ENCODE measurements at regions not wholly inside any gene's neighbourhood (a gene's known extent, or its start where the extent isn't known, plus 50 kb on each side); places are given as distances from the start of the nearest gene placed in this dataset.
"Not testable (repeated sequence)": the region's sequence is repeated elsewhere in the genome, so short reads cannot be mapped to it uniquely, and the experiment has no call there.

DNA sequence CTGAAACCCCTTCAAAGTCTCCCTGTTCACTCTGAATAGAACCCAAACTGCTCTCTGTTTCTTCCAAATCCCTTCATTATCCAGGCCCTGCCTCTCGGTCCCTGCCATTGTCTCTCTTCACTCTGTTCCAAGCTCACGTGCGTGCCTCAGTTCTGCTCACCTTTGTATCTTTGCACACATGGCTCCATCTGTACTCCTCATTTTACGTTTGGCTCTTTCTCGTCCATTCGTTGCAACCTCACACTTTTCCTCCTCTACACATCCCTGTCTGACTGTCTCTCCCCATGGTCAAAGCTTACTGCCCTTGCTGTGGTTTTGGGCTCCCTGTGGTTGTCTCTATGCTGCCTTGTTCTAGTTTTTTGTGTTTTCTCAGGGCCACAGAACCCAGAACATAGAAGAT is 1054.5 kb downstream of the BCL11B start:
- no peak for DNase-seq
- Histone ChIP-seq H3K4me1 (ENCODE audit: control insufficient read depth, insufficient read depth, low read length) (no peaks in the 10 kb centered on the region), H3K9me3 (ENCODE audit: control insufficient read depth, low read depth, low read length) (no peaks in the 10 kb centered on the region), H3K27ac (ENCODE audit: low read length) (no peak overlapping the region), H3K36me3 (ENCODE audit: control insufficient read depth, insufficient read depth, low read length) (no peaks in the 10 kb centered on the region), H3K27me3 (ENCODE audit: control insufficient read depth, insufficient read depth, low read length) (no peaks in the 10 kb centered on the region), H3K4me3 (ENCODE audit: low read length) (no peak overlapping the region)
- WGBS (ENCODE audit: insufficient coverage, low lambda C conversion rate), result 71% methylated on average over 3 of the region's 6 CpGs

DNA sequence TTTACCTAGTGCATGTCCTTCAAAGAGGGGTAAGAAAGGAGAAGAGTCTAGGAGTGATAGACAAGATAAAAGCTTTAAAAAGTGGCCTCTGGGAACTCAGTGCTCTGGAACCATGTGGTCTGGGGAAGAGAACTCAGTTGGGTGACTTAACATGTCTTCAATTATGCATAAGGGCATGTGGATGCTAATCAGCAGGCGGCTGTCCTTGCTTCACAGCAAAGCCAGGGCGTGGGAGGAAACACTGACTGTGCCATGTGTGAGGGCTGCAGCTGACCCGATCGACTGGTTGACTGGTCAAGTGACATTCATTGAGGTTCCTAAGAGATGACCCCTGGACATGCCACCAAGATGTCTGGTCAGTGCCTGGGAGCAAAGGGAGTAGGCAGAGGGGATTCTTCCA is 1053.8 kb downstream of the BCL11B start:
- DNase-seq, result no peak
- Histone ChIP-seq H3K4me1 (ENCODE audit: control insufficient read depth, insufficient read depth, low read length) (no peaks in the 10 kb centered on the region), H3K4me3 (ENCODE audit: low read length) (no peak overlapping the region), H3K27me3 (ENCODE audit: control insufficient read depth, insufficient read depth, low read length) (no peaks in the 10 kb centered on the region), H3K9me3 (ENCODE audit: control insufficient read depth, low read depth, low read length) (no peaks in the 10 kb centered on the region), H3K27ac (ENCODE audit: low read length) (no peak overlapping the region), H3K36me3 (ENCODE audit: control insufficient read depth, insufficient read depth, low read length) (no peaks in the 10 kb centered on the region)
- WGBS (ENCODE audit: insufficient coverage, low lambda C conversion rate), result 80% methylated on average over 1 of the region's 4 CpGs

DNA sequence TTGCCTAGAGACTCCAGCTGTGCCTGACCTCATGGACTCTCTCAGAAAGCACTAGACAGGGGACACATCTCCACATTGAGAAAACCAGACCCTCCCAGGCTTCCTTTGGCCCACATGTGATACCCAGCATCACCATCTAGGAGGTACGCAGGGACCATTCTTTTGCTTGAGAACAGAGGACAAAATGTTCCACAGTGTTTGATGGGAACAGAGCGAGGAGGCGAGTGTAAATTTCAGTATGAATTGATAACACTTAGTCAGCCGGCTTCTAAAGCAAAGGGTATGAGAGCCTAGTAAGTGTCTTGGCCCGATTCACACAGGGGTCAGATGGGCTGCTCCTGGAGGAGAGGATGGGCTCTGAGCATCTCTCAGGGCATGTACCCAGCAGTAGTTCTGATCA is 1052.4 kb downstream of the BCL11B start:
- DNase-seq, result no peak
- Histone ChIP-seq H3K9me3 (ENCODE audit: control insufficient read depth, low read depth, low read length) (no peaks in the 10 kb centered on the region), H3K36me3 (ENCODE audit: control insufficient read depth, insufficient read depth, low read length) (no peaks in the 10 kb centered on the region), H3K27me3 (ENCODE audit: control insufficient read depth, insufficient read depth, low read length) (no peaks in the 10 kb centered on the region), H3K27ac (ENCODE audit: low read length) (no peak overlapping the region), H3K4me1 (ENCODE audit: control insufficient read depth, insufficient read depth, low read length) (no peaks in the 10 kb centered on the region), H3K4me3 (ENCODE audit: low read length) (no peak overlapping the region)
- 93% methylated on average over 3 of the region's 5 CpGs for WGBS (ENCODE audit: insufficient coverage, low lambda C conversion rate)

DNA sequence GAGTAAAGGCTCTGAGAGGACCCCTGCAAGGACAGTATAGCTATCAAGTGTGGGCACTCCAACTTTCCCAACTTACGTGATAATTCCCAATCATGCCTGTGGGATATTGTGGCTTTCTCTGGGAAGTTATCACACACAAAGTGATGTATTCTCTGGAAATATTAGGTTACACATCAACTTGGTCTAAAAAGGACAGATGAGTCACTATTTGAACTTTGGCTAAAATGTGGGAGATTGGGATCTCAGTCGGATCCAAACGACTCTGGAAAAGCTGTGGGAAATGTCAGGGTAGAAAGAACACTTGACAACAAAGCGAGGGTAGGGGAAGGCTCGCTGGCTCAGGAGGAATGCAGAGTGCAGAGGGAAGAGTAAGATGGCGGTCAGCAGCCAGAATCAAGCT is 1048.9 kb downstream of the BCL11B start:
- Histone ChIP-seq H3K27me3 (ENCODE audit: control insufficient read depth, insufficient read depth, low read length) (no peaks in the 10 kb centered on the region), H3K27ac (ENCODE audit: low read length) (no peak overlapping the region), H3K36me3 (ENCODE audit: control insufficient read depth, insufficient read depth, low read length) (no peaks in the 10 kb centered on the region), H3K4me3 (ENCODE audit: low read length) (no peak overlapping the region), H3K4me1 (ENCODE audit: control insufficient read depth, insufficient read depth, low read length) (no peaks in the 10 kb centered on the region), H3K9me3 (ENCODE audit: control insufficient read depth, low read depth, low read length) (no peaks in the 10 kb centered on the region)
- no peak for DNase-seq
- WGBS (ENCODE audit: insufficient coverage, low lambda C conversion rate), result 50% methylated on average over 2 of the region's 6 CpGs

DNA sequence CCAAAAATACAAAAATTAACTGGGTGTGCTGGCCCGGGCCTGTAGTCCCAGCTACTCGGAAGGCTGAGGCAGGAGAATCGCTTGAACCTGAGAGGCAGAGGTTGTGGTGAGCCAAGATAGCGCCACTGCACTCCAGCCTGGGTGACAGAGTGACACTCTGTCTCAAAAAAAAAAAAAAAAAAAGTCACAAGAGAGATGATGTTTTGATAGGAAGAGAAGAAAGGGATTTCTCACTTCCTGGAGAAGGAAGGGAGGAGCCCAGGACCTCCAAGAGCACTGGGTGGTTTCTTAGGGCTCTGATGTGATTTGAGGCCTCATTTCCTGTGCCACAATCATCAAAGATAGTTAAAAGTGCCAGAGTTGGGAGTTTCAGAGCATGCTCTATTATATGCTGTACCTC is 1048.3 kb downstream of the BCL11B start:
- H3K4me3 ChIP-seq (ENCODE audit: low read length), result not testable (repeated sequence)

DNA sequence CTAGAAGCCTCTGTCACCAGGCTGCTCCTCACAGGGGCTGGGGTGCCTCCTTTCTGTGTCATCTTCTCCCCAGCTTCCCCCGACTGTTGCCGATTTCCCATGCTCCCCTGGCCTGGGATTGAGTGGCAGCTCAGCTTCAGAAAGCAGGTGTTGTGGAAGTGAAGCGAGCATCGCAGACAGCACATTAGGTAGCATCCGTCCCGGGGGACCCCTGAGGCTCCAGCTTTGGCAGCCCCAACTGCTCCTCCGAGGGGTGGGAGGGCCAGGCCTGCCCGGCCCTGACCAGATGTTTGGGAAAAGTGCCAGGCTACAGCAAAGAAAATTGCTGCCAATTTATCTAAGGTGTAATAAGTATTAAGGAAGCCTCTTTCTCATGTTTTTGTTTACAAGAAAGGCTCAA is 1045.6 kb downstream of the BCL11B start:
- Histone ChIP-seq H3K9me3 (ENCODE audit: control insufficient read depth, low read depth, low read length) (no peaks in the 10 kb centered on the region), H3K4me3 (ENCODE audit: low read length) (no peak overlapping the region), H3K36me3 (ENCODE audit: control insufficient read depth, insufficient read depth, low read length) (no peaks in the 10 kb centered on the region), H3K27ac (ENCODE audit: low read length) (no peak overlapping the region), H3K27me3 (ENCODE audit: control insufficient read depth, insufficient read depth, low read length) (no peaks in the 10 kb centered on the region), H3K4me1 (ENCODE audit: control insufficient read depth, insufficient read depth, low read length) (no peaks in the 10 kb centered on the region)
- whole genome bisulfite sequencing (ENCODE audit: insufficient coverage, low lambda C conversion rate), result no CpG with 5 or more reads among the region's 8 CpGs
- no peak for DNase-seq

More for the DNA sequence above, 1048.3 kb downstream of the BCL11B start:
- H3K27me3 ChIP-seq (ENCODE audit: control insufficient read depth, insufficient read depth, low read length); H3K36me3 ChIP-seq (ENCODE audit: control insufficient read depth, insufficient read depth, low read length); H3K9me3 ChIP-seq (ENCODE audit: control insufficient read depth, low read depth, low read length); H3K27ac ChIP-seq (ENCODE audit: low read length); H3K4me1 ChIP-seq (ENCODE audit: control insufficient read depth, insufficient read depth, low read length); DNase-seq: not testable (repeated sequence)
- 80% methylated on average over 1 of the region's 4 CpGs for WGBS (ENCODE audit: insufficient coverage, low lambda C conversion rate)

DNA sequence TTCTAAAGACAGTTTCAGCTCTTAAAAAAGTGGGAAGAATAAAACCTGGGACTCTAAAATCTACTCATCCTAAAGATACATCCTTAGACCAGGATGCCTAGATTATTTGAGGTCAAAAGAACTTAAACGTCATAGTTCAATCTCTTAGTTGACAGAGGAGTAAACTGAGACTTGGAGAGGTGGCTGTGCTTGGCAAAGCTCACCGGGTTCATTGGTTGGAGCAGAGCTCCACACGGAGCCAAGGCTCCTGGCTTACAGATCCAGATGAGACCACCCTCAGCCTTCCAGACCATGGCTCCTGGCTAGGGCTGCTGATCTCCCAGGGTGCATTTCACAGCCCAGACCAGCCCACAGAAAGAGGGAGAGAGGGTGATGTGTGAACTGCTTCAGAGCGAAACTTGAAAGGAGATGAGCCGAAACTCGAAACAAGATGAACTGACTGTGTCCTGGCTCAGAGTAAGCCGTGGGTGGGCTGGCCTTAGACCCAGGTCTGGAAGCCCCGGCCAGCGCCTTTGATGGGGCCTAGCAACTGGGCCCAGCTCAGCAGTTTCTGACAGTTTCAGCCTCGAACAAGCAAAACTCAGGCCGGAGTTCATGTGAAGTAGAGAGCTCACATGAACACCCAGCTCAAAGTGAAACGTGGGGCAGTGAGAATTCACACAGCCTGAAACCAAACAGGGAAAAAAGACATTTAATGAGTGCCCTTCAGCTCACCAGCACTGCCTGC is 1044.8 kb downstream of the BCL11B start:
- WGBS (ENCODE audit: insufficient coverage, low lambda C conversion rate), result no CpG with 5 or more reads among the region's 12 CpGs

DNA sequence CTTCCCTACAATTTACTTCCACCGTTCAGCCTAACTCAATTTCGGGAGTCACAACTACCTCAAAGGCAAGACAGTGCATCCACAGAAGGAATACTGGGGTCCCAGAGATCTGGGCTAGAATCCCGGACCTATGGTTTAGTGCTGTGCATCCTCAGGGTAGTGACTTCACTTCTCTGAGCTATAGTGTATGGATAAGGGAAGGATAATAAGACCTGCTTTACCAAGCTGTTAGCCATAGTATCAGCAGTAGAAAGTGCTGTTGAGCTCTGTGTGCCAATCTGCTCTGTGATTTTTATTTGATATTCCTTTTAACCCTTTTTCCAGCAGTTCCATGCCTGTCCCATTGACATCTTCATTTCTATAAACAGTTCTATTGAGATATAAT is 1044.3 kb downstream of the BCL11B start:
- Histone ChIP-seq H3K36me3 (ENCODE audit: control insufficient read depth, insufficient read depth, low read length) (no peaks in the 10 kb centered on the region), H3K4me3 (ENCODE audit: low read length) (no peak overlapping the region), H3K4me1 (ENCODE audit: control insufficient read depth, insufficient read depth, low read length) (no peaks in the 10 kb centered on the region), H3K9me3 (ENCODE audit: control insufficient read depth, low read depth, low read length) (no peaks in the 10 kb centered on the region), H3K27ac (ENCODE audit: low read length) (no peak overlapping the region), H3K27me3 (ENCODE audit: control insufficient read depth, insufficient read depth, low read length) (no peaks in the 10 kb centered on the region)
- WGBS (ENCODE audit: insufficient coverage, low lambda C conversion rate), result no CpG with 5 or more reads among the region's 3 CpGs
- DNase-seq, result no peak

More for the DNA sequence above, 1044.8 kb downstream of the BCL11B start:
- no peaks in the 10 kb centered on the region for H3K36me3 ChIP-seq (ENCODE audit: control insufficient read depth, insufficient read depth, low read length)
- H3K27ac ChIP-seq (ENCODE audit: low read length), result no peak overlapping the region
- no peak overlapping the region for H3K4me3 ChIP-seq (ENCODE audit: low read length)
- H3K27me3 ChIP-seq (ENCODE audit: control insufficient read depth, insufficient read depth, low read length), result no peaks in the 10 kb centered on the region
- no peaks in the 10 kb centered on the region for H3K9me3 ChIP-seq (ENCODE audit: control insufficient read depth, low read depth, low read length)
- H3K4me1 ChIP-seq (ENCODE audit: control insufficient read depth, insufficient read depth, low read length), result no peaks in the 10 kb centered on the region
- DNase-seq, result no peak

DNA sequence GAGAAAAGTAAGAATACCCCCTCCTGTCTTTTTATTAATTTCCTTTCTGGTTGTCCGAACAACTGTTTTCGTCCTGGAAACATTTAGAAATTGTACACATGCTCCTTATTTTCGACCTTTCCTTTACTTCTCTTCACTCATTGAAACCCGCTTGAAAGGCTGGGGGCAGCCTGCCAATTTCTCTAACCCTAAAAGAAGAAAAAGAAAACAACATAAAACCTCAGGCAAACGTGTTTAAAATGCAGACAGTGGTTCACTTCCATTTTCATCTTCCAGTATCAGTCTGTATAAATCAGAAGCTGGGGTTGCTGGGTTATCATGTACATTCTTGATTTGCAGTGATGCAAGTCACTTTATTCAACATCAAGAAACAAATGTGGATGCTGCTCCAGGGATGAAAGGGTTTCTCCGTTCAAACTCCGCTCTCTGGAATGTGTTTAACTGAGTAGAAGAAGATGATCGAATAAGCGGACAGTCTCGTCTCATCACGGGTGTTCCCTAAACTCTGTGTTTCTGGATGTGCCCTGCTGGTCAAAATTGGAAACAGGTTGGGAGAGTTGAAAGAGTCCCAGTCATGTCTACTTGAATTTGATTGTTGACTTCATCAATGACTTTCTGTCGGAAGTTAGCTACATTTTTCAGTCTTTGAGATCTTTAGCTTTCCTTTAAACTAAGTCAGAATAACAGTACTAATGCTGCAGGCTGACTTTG is 1042.2 kb downstream of the BCL11B start:
- no peak overlapping the region for H3K4me3 ChIP-seq (ENCODE audit: low read length)
- H3K36me3 ChIP-seq (ENCODE audit: control insufficient read depth, insufficient read depth, low read length), result no peaks in the 10 kb centered on the region
- H3K4me1 ChIP-seq (ENCODE audit: control insufficient read depth, insufficient read depth, low read length), result no peaks in the 10 kb centered on the region
- H3K27ac ChIP-seq (ENCODE audit: low read length), result no peak overlapping the region
- H3K9me3 ChIP-seq (ENCODE audit: control insufficient read depth, low read depth, low read length), result no peaks in the 10 kb centered on the region
- no peaks in the 10 kb centered on the region for H3K27me3 ChIP-seq (ENCODE audit: control insufficient read depth, insufficient read depth, low read length)
- no peak for DNase-seq
- 92% methylated on average over 2 of the region's 12 CpGs for WGBS (ENCODE audit: insufficient coverage, low lambda C conversion rate)

DNA sequence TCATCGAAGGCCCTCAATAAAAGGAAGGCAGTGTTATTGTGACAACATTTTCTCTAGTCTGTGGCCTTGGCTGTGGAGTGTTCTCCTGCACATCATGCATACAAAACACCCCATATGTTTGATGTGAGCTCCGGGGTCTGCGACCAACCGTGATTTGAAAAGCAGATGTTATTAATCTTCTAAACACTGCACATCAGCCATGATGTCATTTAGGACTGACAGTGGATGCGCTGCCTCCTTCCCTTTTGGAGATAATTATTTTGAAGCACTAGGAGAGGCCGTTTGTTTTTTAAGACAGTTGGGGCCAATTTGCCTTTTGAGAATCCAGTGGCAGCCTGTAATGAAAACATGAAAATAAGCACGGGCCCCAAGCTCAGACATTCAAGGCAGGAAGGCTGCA is 1041.6 kb downstream of the BCL11B start:
- Histone ChIP-seq H3K4me1 (ENCODE audit: control insufficient read depth, insufficient read depth, low read length) (no peaks in the 10 kb centered on the region), H3K27me3 (ENCODE audit: control insufficient read depth, insufficient read depth, low read length) (no peaks in the 10 kb centered on the region), H3K4me3 (ENCODE audit: low read length) (no peak overlapping the region), H3K36me3 (ENCODE audit: control insufficient read depth, insufficient read depth, low read length) (no peaks in the 10 kb centered on the region), H3K9me3 (ENCODE audit: control insufficient read depth, low read depth, low read length) (no peaks in the 10 kb centered on the region), H3K27ac (ENCODE audit: low read length) (no peak overlapping the region)
- no peak for DNase-seq
- WGBS (ENCODE audit: insufficient coverage, low lambda C conversion rate), result no CpG with 5 or more reads among the region's 7 CpGs

DNA sequence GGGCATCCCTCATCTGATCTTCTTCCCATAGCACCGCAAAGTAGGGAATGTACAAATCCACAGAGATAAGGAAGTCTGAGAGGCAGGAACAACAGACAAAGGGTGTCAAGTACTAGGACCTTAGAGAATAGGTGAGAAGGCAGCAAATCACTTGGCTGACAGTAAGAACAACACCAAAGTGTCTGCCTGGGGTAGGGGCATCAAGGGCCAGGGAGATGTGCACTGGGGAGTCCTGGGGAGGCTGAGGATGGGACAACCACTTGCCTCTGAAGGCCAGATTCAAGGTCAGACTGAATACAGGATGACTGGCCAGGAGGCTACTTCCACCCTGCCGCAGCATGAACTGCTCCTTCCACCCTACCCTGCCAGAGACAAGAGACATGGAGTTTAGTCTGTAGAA is 1040.8 kb downstream of the BCL11B start:
- Histone ChIP-seq H3K9me3 (ENCODE audit: control insufficient read depth, low read depth, low read length) (no peaks in the 10 kb centered on the region), H3K4me3 (ENCODE audit: low read length) (no peak overlapping the region), H3K36me3 (ENCODE audit: control insufficient read depth, insufficient read depth, low read length) (no peaks in the 10 kb centered on the region), H3K4me1 (ENCODE audit: control insufficient read depth, insufficient read depth, low read length) (no peaks in the 10 kb centered on the region), H3K27ac (ENCODE audit: low read length) (no peak overlapping the region), H3K27me3 (ENCODE audit: control insufficient read depth, insufficient read depth, low read length) (no peaks in the 10 kb centered on the region)
- DNase-seq, result no peak
- no CpG with 5 or more reads among the region's 2 CpGs for WGBS (ENCODE audit: insufficient coverage, low lambda C conversion rate)
